ENCODE measurements at regions not wholly inside any gene's neighbourhood (a gene's known extent, or its start where the extent isn't known, plus 50 kb on each side); places are given as distances from the start of the nearest gene placed in this dataset.
A peak's percentile ranks its signal among the peaks of the same experiment; 100 is the strongest.

- no peak for DNase-seq (ENCODE audit: low read depth in 2 of 2)
Measured at GRCh38 chr12:125882141-125882540, 816.9 kb downstream of the AACS start.

- no peak for DNase-seq (ENCODE audit: low read depth in 2 of 2)
Measured at GRCh38 chr12:125888921-125889320, 823.7 kb downstream of the AACS start.

GRCh38 chr12:125889742-125890141 lies 824.5 kb downstream of the AACS start:
- no peak for DNase-seq (ENCODE audit: low read depth in 2 of 2)

GRCh38 chr12:125890366-125890905 lies 825.2 kb downstream of the AACS start:
- DNase-seq (ENCODE audit: low read depth in 2 of 2): no peak

- DNase-seq (ENCODE audit: low read depth in 2 of 2): no peak
Measured at GRCh38 chr12:125890971-125891370, 825.7 kb downstream of the AACS start.

- DNase-seq (ENCODE audit: low read depth in 2 of 2): no peak
Measured at GRCh38 chr12:125892276-125892675, 827.0 kb downstream of the AACS start.

GRCh38 chr12:125902991-125903390 lies 837.8 kb downstream of the AACS start:
- no peak for DNase-seq (ENCODE audit: low read depth in 2 of 2)

GRCh38 chr12:125907351-125907750 lies 842.1 kb downstream of the AACS start:
- no peak for DNase-seq (ENCODE audit: low read depth in 2 of 2)

- no peak for DNase-seq (ENCODE audit: low read depth in 2 of 2)
Measured at GRCh38 chr12:125919856-125920470, 854.7 kb downstream of the AACS start.

GRCh38 chr12:125922330-125922729 lies 857.1 kb downstream of the AACS start:
- no peak for DNase-seq (ENCODE audit: low read depth in 2 of 2)

GRCh38 chr12:125936502-125936901 lies 871.3 kb downstream of the AACS start:
- no peak for DNase-seq (ENCODE audit: low read depth in 2 of 2)

GRCh38 chr12:125944446-125944845 lies 879.2 kb downstream of the AACS start:
- no peak for DNase-seq (ENCODE audit: low read depth in 2 of 2)

- no peak for DNase-seq (ENCODE audit: low read depth in 2 of 2)
Measured at GRCh38 chr12:125949471-125949870, 884.2 kb downstream of the AACS start.

- no peak for DNase-seq (ENCODE audit: low read depth in 2 of 2)
Measured at GRCh38 chr12:125954362-125954761, 889.1 kb downstream of the AACS start.

- no peak for DNase-seq (ENCODE audit: low read depth in 2 of 2)
Measured at GRCh38 chr12:125956186-125956585, 891.0 kb downstream of the AACS start.

GRCh38 chr12:125966641-125967040 lies 901.4 kb downstream of the AACS start:
- no peak for DNase-seq (ENCODE audit: low read depth in 2 of 2)

GRCh38 chr12:125968413-125968812 lies 903.2 kb downstream of the AACS start:
- DNase-seq (ENCODE audit: low read depth in 2 of 2): no peak

GRCh38 chr12:125971981-125972380 lies 906.7 kb downstream of the AACS start:
- no peak for DNase-seq (ENCODE audit: low read depth in 2 of 2)

- DNase-seq (ENCODE audit: low read depth in 2 of 2): no peak
Measured at GRCh38 chr12:125978286-125978685, 913.1 kb downstream of the AACS start.

GRCh38 chr12:125981610-125982253 lies 916.5 kb downstream of the AACS start:
- DNase-seq (ENCODE audit: low read depth in 2 of 2): no peak

GRCh38 chr12:125983094-125983783 lies 918.0 kb downstream of the AACS start:
- DNase-seq (ENCODE audit: low read depth in 2 of 2): peak in 1 of 2 donors; percentile 2

GRCh38 chr12:125983784-125984500 lies 918.7 kb downstream of the AACS start:
- DNase-seq (ENCODE audit: low read depth in 2 of 2): no peak
